ENCODE measurements at regions not wholly inside any gene's neighbourhood (a gene's known extent, or its start where the extent isn't known, plus 50 kb on each side); places are given as distances from the start of the nearest gene placed in this dataset.

DNA sequence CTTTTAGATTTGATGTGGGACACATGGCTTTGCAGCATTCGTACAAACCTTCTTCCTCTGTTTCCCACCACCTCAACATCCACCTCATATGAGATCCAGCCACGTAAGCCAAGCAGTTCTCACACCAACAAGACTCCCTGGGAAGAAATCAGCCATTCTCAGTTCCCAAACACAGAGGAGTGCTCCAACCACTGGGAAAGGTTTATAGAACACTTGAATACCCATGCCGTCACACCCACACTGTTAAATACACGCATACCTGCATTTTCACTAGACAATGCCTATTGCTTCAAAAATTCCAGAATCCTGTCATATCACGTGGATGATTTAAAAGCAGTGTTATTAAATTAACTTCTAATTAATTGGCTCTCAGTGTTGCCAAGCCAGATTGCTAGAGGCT is 347.3 kb downstream of the ENC1 start:
- H3K9ac ChIP-seq (ENCODE audit: low read length): no peak overlapping the region
- no peaks in the 10 kb centered on the region for H3K79me2 ChIP-seq (replicated peaks; ENCODE audit: insufficient read depth, low read length)
- no peaks in the 10 kb centered on the region for H3K9me3 ChIP-seq (ENCODE audit: low read length)
- TF ChIP-seq POLR2AphosphoS5 (IDR thresholded peaks at IDR 0.05): no peak
- TF ChIP-seq TAF1 (IDR thresholded peaks at IDR 0.05; ENCODE audit: low read depth): no peak
- TF ChIP-seq EP300 (conservative IDR thresholded peaks at IDR 0.05; ENCODE audit: poor library complexity, severe bottlenecking): no peak
- no peak for TF ChIP-seq SMC3 (conservative IDR thresholded peaks at IDR 0.05; ENCODE audit: poor library complexity)
- TF ChIP-seq EZH2 (IDR thresholded peaks at IDR 0.05; ENCODE audit: borderline replicate concordance, insufficient read depth, low read length, poor library complexity, severe bottlenecking): no peak
- H3F3A ChIP-seq (ENCODE audit: insufficient read depth, low read length, poor library complexity, severe bottlenecking): no peaks in the 10 kb centered on the region
- H3K27ac ChIP-seq (ENCODE audit: low read length): no peak overlapping the region
- H2AFZ ChIP-seq (ENCODE audit: low read depth, low read length): no peak overlapping the region
- no peaks in the 10 kb centered on the region for H3K36me3 ChIP-seq (ENCODE audit: insufficient read depth, low read length)
- no peak overlapping the region for H3K4me3 ChIP-seq (ENCODE audit: low read length)
- H3K27me3 ChIP-seq (ENCODE audit: insufficient read depth, low read depth, low read length): no peaks in the 10 kb centered on the region
- H4K20me1 ChIP-seq (ENCODE audit: insufficient read depth): no peaks in the 10 kb centered on the region
- no peak overlapping the region for H3K4me2 ChIP-seq (ENCODE audit: low read length)
- H3K9me2 ChIP-seq (ENCODE audit: insufficient read depth, low read length): no peaks in the 10 kb centered on the region

DNA sequence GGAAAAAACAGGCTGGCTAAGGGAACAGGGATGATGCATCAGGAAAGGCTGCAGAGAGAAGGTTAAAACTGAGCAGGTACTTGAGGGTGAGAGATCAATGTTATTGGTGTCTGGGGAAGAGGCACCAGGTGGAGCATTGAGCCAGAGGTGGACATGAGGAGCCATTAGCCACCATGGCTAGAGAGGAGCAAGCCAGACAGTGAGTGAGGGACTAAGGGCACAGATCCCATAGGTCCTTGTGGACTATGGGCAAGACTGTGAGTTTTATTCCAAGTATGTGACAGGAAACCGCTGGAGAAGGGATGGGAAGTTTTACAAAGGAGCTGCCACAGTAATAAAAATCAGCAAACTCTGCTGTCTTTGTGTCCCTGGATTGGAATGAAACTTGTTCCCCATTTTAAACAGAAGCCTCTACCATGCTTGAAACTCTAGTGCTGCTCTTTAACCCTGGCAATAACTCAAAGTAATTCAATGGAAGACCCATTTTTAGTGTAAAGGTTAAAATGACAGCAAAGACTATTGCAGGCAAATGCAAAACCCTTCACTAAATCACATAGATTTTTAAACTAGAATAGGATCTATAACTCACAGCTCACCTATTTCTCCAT is 349.8 kb downstream of the ENC1 start:
- Histone ChIP-seq H2AFZ (ENCODE audit: low read depth, low read length) (no peak overlapping the region), H4K20me1 (ENCODE audit: insufficient read depth) (no peaks in the 10 kb centered on the region), H3K4me3 (ENCODE audit: low read length) (no peak overlapping the region), H3K9me3 (ENCODE audit: low read length) (no peaks in the 10 kb centered on the region), H3K9ac (ENCODE audit: low read length) (no peak overlapping the region), H3K79me2 (replicated peaks; ENCODE audit: insufficient read depth, low read length) (no peaks in the 10 kb centered on the region), H3K9me2 (ENCODE audit: insufficient read depth, low read length) (no peaks in the 10 kb centered on the region), H3F3A (ENCODE audit: insufficient read depth, low read length, poor library complexity, severe bottlenecking) (peaks cover 3% of the 10 kb centered on the region), H3K27me3 (ENCODE audit: insufficient read depth, low read depth, low read length) (no peaks in the 10 kb centered on the region), H3K4me2 (ENCODE audit: low read length) (no peak overlapping the region), H3K36me3 (ENCODE audit: insufficient read depth, low read length) (no peaks in the 10 kb centered on the region), H3K27ac (ENCODE audit: low read length) (no peak overlapping the region)
- TF ChIP-seq POLR2AphosphoS5 (IDR thresholded peaks at IDR 0.05) (no peak), EZH2 (IDR thresholded peaks at IDR 0.05; ENCODE audit: borderline replicate concordance, insufficient read depth, low read length, poor library complexity, severe bottlenecking) (no peak), EP300 (conservative IDR thresholded peaks at IDR 0.05; ENCODE audit: poor library complexity, severe bottlenecking) (no peak), MXI1 (conservative IDR thresholded peaks at IDR 0.05; ENCODE audit: poor library complexity, severe bottlenecking) (no peak)
- TF ChIP-seq, protein P1, sequence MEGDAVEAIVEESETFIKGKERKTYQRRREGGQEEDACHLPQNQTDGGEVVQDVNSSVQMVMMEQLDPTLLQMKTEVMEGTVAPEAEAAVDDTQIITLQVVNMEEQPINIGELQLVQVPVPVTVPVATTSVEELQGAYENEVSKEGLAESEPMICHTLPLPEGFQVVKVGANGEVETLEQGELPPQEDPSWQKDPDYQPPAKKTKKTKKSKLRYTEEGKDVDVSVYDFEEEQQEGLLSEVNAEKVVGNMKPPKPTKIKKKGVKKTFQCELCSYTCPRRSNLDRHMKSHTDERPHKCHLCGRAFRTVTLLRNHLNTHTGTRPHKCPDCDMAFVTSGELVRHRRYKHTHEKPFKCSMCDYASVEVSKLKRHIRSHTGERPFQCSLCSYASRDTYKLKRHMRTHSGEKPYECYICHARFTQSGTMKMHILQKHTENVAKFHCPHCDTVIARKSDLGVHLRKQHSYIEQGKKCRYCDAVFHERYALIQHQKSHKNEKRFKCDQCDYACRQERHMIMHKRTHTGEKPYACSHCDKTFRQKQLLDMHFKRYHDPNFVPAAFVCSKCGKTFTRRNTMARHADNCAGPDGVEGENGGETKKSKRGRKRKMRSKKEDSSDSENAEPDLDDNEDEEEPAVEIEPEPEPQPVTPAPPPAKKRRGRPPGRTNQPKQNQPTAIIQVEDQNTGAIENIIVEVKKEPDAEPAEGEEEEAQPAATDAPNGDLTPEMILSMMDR (IDR thresholded peaks at IDR 0.05; ENCODE audit: poor library complexity, severe bottlenecking): no peak

DNA sequence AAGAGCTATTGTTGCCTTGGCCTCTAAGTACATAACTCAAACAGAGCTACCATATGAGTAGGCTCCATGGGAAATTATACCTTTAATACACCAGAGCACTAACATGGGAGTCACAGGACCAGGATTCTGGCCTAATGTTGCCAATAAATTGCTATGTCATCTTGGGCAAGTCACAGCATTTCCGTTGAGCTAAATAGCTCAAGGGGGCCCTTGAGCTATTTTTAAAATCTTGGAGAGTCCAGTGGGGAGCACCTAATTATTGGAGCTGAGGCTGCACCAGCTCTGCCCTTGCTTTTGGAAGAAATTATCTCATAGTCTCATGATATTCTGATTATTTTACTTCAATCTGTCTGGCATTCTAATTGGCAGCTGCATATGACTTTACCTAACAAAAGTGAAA is 350.8 kb downstream of the ENC1 start:
- Histone ChIP-seq H3K27ac (ENCODE audit: low read length) (no peak overlapping the region), H3K9ac (ENCODE audit: low read length) (no peak overlapping the region), H3K4me3 (ENCODE audit: low read length) (no peak overlapping the region), H3K36me3 (ENCODE audit: insufficient read depth, low read length) (no peaks in the 10 kb centered on the region), H3K9me3 (ENCODE audit: low read length) (no peaks in the 10 kb centered on the region), H3K9me2 (ENCODE audit: insufficient read depth, low read length) (no peaks in the 10 kb centered on the region), H3K4me2 (ENCODE audit: low read length) (no peak overlapping the region), H4K20me1 (ENCODE audit: insufficient read depth) (no peaks in the 10 kb centered on the region), H3F3A (ENCODE audit: insufficient read depth, low read length, poor library complexity, severe bottlenecking) (peaks cover 3% of the 10 kb centered on the region), H3K27me3 (ENCODE audit: insufficient read depth, low read depth, low read length) (no peaks in the 10 kb centered on the region), H3K79me2 (replicated peaks; ENCODE audit: insufficient read depth, low read length) (no peaks in the 10 kb centered on the region), H2AFZ (ENCODE audit: low read depth, low read length) (no peak overlapping the region)
- TF ChIP-seq EP300 (conservative IDR thresholded peaks at IDR 0.05; ENCODE audit: poor library complexity, severe bottlenecking) (no peak), EZH2 (IDR thresholded peaks at IDR 0.05; ENCODE audit: borderline replicate concordance, insufficient read depth, low read length, poor library complexity, severe bottlenecking) (no peak), SMC3 (conservative IDR thresholded peaks at IDR 0.05; ENCODE audit: poor library complexity) (no peak), TAF1 (IDR thresholded peaks at IDR 0.05; ENCODE audit: low read depth) (no peak)
